ENCODE measurements at regions not wholly inside any gene's neighbourhood (a gene's known extent, or its start where the extent isn't known, plus 50 kb on each side); places are given as distances from the start of the nearest gene placed in this dataset.

GRCh38 chr4:188266386-188266785 lies 127.1 kb downstream of the TRIML1 start:
- TF ChIP-seq CTCF (conservative IDR thresholded peaks at IDR 0.05 in 1 of 2, IDR thresholded peaks at IDR 0.05 in 1 of 2; ENCODE audit: low read depth in 1 of 2, low read length in 2 of 2) = no peak
- TF ChIP-seq EZH2 (IDR thresholded peaks at IDR 0.05; ENCODE audit: low read length, missing control alignments) = no peak

Measured in fibroblast of lung (primary cell).